GM19043 (cell line): ENCODE measurements at regions not wholly inside any gene's neighbourhood (a gene's known extent, or its start where the extent isn't known, plus 50 kb on each side); places are given as distances from the start of the nearest gene placed in this dataset.

Source experiments
- ATAC-seq: cut with Tn5 transposase; IDR thresholded peaks from one replicate; pipeline ENCODE4 v1.9.1; 2021; ENCODE audit warnings: low read depth; ENCODE audit not compliant: unreplicated experiment

DNA sequence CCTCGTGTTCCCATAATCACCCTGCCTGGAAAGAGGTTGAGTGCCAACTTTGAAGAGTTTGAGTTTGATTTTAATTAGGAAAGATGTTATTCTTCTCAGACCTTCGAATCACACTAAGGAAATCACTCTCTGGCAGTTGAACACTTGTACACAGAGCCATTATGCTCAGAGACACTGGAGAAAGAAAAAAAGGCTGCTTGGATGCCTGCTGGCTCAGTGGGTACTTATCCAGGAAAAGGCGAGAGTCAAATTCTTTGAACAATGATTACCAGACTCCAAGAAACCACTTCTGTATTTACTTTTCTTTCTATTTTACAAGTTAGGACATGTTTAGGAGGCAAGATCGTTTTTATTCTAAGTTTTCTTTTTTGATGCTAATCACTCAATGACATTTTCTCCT, 438.5 kb upstream of the FAT3 start:
- ATAC-seq, result no peak

DNA sequence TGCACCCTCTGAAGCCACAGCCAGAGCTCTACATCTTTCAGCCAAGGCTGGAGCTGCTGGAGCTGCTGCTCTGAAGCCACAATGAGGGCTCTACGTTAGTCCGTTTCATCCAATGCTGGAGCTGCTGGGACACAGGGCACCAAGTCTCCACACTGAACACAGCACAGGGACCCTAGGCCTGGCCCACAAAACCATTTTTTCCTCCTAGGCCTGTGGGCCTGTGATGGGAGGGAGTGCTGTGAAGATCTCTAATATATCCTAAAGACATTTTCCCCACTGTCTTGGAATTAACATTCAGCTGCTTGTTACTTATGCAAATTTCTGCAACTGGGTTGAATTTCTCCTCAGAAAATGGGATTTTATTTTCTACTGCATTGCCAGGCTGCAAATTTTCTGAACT, 441.4 kb upstream of the FAT3 start:
- no peak for ATAC-seq

DNA sequence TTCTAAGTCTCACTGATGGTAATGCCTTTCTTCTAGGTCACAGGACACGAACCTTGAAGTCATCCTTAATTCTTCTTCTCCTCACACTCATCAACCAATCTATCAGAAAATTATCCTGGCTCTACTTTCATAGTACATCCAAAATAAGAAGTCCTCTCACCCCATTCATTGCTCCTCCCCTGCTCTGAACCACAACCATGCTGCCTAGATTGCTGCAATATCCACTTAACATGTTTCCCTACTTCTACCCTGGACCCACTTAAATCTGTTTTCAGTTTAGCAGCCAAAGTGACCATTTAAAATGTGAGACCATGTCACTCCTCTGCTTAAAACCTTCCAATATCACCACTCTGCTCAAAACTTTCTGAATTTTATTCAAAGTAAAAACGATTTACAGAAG, 445.9 kb upstream of the FAT3 start:
- ATAC-seq, result no peak

DNA sequence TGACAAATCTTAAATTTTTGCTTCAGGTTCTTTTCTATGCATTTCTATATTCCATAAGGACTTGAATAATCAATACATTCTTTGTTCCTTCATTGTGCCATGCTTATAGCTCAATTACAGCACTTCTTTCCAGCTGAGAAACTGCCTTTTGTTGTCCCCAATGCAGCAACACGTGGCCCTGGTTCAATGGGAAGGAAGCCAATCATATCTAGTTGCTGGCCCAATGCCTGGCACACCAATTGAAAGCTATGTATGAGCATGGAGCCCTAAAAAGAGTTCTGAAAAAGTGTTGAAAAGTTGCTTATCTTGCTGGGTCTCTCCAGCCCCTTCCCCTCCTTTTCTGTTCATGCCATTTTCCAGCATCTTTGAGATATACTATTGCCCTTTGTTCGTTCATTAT, 448.0 kb upstream of the FAT3 start:
- no peak for ATAC-seq

DNA sequence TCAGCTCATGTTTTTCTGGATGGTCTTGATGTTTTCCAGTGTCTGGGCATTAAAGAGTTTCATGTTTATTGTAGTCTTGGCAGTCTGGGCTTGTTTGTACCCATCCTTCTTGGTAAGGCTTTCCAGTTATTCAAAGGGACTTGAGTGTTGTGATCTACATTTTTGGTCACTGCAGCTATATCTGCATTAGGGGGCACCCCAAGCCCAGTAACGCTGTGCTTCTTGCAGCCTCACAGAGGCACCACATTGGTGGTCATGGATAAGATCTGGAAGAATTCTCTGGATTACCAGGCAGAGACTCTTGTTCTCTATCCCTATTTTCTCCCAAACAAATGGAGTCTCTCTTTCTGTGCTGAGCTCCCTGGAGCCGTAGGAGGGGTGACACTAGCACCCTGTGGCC, 451.5 kb upstream of the FAT3 start:
- ATAC-seq, result no peak

DNA sequence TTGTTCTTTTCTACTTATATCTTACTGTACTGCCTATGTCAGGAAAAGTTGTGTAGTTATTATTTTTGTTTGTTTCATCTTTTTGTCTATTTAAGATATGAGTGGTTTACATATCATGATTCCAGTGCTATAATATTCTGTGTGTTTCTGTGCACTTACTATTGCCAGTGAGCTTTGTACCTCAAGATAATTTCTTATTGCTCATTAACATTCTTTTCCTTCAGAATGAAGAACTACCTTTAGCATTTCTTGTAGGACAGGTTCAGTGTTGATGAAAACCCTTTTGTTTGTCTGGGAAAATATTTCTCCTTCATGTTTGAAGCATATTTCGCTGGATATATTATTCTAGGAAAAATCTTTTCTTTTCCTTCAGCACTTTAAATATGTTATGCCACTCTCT, 452.7 kb upstream of the FAT3 start:
- no peak for ATAC-seq

DNA sequence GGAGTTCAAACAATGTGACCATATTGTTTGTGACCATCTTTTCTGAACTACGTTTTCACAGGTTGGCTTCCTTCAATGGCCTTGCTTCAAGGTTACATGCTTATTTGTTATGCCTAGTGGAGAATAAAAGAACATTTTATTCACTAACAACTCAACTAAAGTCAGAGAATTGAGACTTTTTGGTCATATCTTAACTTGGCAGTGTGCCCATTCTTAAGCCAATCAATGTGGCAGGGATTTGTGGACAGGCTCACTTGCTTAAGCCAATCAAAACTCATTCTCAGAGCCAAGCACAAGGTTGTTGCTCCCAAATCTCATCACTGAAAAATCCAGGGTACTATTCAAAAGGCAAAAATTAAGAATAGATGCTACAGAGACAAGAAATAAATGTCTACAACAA, 455.8 kb upstream of the FAT3 start:
- no peak for ATAC-seq

DNA sequence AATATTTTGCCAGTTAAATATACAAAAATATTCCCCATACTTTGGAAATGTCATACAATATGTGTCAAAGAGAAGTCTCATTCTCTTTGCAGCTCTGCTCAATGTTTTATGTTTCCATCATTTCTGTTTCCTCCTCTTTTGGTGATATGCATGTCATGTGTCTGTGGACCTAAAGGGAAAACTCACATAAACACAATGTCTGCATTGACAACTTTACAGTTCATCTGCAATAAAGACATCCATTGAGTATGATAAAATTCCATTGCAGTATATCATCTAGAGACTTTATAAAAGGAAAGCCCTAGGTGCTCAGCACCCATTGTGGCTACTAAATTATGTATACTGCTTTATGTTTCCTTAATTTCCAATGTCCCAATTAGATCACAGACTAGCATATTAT, 461.3 kb upstream of the FAT3 start:
- no peak for ATAC-seq

DNA sequence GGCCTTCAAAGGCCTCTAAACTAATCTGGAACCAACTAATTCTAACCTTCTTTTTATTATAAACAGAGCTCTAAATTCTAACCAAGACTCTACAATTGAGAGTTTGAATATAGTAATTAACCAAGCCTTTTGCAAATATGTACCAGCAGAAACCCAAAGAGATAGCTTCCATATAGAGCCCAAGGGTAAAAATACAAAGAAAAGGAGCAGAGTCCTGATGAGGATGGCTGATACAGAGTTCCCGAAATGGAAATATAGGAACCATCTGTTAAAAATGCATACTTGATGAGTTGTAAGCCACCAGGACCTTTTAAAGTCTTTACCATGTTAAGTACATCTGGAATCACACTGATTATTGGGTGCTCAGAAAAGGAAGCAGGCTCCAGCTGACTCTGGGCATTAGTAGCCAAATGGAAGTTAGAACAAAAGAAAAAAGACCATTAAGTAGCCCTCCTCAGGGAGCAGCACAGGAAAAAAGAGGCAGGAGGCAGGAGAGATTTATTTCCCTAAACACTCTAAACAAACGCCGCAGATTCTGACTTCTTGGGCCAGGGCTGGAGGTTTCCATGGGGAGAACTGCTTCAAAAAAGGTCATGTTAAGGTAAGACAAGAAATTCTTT, 463.1 kb upstream of the FAT3 start:
- no peak for ATAC-seq

DNA sequence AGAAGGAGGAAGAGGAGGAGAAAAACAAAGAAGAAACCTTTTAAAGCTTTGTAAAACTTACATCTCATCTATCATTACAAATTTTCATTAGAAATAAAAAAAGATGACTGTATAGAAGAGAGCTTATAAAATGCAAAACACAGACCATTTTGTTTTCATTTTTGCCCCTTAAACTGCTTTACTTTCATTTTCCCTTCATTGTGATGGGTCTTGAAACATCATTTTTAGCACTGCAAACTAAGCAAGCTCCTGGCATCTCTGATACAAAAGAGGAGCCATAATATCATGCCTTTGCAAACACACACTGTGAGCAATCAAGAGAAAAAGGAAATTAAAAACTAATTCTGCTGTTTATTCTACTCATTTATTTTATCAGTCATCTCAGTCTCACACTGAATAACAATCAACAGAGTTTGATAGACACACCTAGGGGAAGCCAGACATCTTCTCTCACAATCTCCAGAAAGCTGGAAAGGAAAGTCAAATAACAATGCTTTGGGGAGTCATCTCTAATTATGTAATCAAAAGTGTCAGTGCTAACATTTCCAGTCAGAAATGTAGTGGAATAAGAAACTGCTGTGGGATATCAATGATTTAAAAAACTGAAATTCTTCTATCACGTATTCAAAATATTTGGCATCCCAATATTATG, 467.7 kb upstream of the FAT3 start:
- no peak for ATAC-seq

DNA sequence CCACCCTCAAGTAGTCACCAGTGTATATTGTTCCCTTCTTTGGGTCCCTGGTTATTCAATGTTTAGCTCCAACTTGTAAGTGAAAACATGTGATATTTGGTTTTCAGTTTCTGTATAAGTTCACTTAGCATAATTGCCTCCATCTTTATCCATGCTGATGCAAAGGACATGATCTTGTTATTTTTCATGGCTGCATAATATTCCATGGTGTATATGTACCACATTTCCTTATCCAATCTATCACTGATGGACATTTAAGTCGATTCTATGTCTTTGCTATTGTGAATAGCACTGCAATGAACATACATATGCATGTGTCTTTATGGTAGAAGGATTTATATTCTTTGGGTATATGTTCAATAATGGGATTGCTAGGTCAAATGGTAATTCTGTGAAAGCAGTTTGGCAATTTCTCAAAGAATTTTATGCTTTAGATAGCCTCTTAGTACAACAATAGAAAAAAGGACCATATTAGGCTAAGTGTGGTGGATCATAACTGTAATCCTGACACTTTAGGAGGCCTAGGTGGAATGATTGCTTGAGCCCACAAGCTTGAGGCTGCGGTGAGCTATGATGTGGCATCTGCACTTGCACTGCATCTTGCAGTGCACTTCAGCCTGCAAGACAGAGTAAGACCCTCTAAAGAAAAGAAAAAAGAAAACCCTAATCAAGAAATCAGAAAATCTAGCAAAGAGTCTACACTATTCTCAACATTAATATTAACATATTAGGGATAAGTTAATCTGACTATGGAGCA, 468.5 kb upstream of the FAT3 start:
- no peak for ATAC-seq

DNA sequence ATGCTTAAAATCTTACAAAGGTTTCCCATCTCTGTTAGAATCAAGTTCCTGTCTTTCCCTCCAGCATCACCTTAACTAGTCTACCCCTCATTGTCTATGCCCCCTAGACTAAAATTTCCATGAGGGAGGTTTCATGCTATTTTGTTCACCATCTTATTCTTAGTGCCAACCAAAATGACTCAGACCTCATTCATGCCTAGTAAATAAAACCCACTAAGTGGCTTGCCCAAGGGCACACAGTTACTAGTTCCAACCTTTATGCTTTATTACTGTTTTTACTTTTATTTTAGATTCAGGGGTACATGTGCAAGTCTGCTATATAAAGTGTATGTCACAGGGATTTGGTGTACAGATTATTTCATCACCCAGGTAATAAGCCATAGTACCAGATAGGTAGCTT, 469.1 kb upstream of the FAT3 start:
- ATAC-seq, result no peak

DNA sequence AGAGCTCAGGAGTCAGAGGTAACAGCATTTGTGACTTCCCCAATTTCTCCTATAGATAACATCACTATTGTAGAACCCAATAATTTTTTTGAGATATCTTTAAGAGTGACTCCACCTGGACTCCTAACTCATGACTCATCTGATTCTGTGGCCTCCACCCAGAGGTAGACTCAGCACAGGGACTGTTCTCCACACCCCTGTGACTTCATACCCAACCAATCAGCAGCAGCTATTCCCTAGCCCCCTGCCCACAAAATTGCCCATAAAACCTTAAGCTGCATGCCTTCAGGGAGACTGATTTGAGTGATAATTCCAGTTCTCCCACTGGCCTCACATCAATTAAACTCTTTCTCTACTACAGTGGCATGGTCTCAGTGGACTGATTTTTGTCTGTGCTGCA, 475.4 kb upstream of the FAT3 start:
- ATAC-seq, result no peak

DNA sequence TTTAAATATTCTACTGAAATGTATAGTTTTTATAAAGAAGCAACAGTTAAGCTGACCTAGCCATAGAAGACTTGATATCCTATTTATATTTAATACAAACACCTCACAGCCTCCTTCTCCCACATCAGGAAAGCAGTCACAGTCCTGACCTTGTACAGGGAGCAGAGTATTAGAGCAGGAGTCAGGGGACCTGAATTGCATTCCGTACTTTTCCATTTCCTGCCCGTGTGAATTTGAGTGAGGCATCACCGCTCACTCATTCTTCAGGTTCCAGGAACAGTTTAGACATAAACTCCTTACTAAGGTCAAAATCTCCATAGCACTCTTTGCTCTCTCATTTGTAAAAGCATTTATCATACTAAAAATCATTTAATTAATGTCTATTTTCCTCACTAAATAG, 482.5 kb upstream of the FAT3 start:
- no peak for ATAC-seq

DNA sequence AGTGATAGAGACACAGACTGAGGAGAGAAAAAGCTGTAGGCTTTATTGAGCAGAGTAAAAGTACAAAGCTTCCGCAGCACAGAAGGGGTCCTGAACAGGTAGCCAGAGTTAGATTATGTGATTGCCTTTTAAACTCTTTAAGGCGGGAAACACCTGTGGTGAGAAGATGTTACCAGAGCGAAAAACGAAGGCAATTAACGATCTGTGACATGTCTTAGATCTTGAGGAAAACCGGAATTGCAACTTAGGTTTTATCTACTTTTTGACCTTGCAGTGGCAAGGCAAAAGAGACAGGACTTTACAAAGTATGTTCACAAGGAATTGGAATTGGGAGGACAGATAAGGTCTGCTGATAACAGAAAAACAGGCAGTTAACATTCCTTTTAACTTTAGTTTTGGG, 493.6 kb upstream of the FAT3 start:
- no peak for ATAC-seq

DNA sequence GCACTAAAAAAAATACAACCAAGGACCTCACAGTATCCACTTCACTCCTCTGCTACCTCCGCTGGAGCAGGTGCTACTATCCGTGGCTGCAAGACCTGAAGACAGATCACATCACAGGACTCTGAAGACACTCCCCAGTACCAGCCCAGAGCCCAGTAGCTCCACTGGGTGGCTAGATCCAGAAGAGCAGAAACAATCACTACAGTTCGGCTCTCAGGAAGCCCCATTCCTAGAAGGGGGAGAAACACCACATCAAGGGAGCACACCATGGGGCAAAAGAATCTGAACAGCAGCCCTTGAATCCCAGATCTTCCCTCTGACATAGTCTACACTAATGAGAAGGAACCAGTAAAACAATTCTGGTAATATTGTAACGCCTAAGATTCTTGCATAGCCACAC, 494.0 kb upstream of the FAT3 start:
- no peak for ATAC-seq

DNA sequence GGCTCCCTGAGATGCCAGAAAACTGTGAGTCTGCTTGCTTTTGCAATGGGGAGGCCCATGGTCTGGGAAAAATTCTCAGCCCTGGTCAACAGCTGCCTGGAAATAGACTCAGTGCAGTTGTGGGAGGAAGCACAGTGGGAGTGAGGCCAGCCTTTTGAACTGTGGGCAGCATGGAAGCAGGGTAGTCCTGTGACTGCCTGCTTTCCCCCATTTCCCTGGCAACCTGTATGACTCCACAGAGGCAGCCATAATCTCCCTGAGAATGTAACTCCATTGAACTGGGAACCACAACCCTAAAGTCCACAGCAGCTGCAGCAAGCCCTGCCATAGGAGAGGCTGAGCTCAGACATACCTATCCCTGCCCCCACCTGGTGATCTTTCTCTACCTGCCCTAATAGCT, 494.6 kb upstream of the FAT3 start:
- no peak for ATAC-seq

DNA sequence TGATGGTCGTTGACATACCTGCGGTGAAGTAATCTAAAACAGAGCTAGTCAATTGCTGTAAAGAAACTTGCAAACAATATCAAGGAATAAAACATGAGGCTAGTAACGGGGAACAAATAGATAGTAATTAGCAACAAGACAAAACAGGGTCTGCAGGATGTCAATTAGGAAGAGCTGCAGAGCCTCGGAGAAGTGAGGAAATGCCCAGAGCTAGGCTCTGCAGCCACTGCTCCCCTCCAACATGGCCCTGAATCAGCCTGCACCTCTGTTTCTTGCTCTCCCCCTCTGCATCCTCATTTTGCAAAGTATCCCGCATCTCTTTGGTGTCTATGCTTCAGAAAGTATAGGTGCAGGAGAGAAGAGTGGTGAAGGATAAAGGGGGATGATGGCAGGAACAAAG, 507.4 kb upstream of the FAT3 start:
- ATAC-seq, result no peak

DNA sequence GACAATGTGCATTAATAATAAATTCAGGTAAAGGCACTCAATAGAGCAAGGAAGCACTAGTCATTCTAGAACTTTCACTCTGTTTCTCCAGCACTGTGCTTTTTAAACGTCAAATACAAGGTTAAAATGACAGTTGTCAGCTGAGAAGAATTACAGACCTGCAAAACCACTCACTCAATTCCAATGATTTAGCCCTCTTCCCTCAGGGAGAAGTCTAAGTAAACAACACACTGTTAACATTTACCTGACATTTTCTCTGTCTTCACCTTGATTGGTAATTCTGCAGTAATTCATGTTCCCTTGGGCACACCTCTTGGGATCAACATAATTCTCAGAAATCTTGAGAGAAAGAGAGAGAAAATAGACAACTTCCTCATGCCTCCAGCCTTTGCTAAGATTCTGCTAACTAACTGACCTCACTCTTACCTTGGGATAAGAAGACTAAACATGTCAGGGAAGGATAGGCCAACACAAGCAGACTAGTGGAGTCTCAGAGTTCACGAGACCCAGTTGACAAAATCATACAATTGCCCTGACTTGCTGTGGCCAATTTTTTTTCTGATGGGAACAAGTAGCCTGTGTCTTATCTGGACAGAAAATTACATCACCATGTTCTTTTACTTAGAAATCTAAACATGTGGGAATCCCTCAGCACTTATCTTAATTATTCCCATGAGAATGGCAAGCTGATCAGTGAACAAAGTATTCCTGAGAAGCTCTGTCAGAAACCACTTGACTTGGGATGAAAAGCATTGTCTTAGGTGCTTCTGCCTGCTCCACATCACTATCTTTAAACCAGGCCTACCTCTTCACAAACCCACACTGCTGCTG, 516.8 kb upstream of the FAT3 start:
- ATAC-seq, result no peak

DNA sequence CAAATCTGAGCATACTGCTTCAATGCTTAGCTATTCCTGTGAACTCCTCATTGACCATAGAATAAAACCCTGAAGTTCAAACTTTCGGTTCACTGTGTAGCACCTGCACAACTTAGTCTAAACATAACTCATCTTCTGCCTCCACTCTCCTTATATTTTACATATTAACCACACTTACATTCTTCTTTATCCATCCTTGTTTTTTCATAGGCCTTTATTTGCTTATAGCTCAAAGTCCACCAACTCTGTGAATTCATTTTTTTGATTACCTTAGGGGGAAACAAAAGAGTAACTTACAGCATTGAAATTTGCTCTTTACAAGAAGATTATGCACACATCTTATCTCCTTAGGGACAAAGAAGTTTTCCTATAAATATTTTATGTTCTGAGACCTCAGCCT, 521.6 kb upstream of the FAT3 start:
- no peak for ATAC-seq

DNA sequence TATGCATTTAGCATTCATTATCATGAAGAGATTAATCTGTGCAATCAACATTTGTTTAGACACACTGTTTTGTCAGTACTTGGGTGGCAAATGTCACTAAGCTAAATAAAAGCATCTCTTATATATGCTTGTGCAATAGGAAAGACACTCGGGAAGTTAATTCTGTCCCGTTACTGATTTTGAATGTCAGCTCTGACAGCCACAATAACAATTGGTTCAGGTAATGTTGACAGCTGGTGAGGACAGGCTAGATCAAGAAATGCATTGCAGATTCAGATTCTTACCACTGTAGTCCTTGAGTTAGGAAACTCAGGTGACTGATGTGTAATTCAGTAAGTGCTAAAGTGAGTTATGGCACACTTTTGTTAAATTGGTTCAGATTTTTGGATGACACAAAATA, 523.8 kb upstream of the FAT3 start:
- no peak for ATAC-seq
